Fibroblast of villous mesenchyme (primary cell): ENCODE measurements at regions not wholly inside any gene's neighbourhood (a gene's known extent, or its start where the extent isn't known, plus 50 kb on each side); places are given as distances from the start of the nearest gene placed in this dataset.
"Not testable (repeated sequence)": the region's sequence is repeated elsewhere in the genome, so short reads cannot be mapped to it uniquely, and the experiment has no call there.

Experiments used
- DNase-seq: peaks from one replicate; pipeline ENCODE4 v3.0.0-alpha.2; 2010; ENCODE audit warnings: low read depth
- H3K4me3 ChIP-seq: 2 replicates; pipeline ENCODE4 v1.5.1; 2011; ENCODE audit warnings: low read depth, mild to moderate bottlenecking, low read length
- TF ChIP-seq, protein P1 (sequence below): IDR thresholded peaks from 2 replicates; pipeline ENCODE4 v1.5.1; 2012; ENCODE audit warnings: low read depth, mild to moderate bottlenecking, low read length; ENCODE audit not compliant: insufficient read depth

GRCh38 chr20:4635781-4636180 is 50.5 kb upstream of the PRNP start:
- H3K4me3 ChIP-seq = no peak overlapping the region
- TF ChIP-seq, protein P1, sequence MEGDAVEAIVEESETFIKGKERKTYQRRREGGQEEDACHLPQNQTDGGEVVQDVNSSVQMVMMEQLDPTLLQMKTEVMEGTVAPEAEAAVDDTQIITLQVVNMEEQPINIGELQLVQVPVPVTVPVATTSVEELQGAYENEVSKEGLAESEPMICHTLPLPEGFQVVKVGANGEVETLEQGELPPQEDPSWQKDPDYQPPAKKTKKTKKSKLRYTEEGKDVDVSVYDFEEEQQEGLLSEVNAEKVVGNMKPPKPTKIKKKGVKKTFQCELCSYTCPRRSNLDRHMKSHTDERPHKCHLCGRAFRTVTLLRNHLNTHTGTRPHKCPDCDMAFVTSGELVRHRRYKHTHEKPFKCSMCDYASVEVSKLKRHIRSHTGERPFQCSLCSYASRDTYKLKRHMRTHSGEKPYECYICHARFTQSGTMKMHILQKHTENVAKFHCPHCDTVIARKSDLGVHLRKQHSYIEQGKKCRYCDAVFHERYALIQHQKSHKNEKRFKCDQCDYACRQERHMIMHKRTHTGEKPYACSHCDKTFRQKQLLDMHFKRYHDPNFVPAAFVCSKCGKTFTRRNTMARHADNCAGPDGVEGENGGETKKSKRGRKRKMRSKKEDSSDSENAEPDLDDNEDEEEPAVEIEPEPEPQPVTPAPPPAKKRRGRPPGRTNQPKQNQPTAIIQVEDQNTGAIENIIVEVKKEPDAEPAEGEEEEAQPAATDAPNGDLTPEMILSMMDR = no peak
- no peak for DNase-seq

- TF ChIP-seq, protein P1 = no peak
- H3K4me3 ChIP-seq = no peak overlapping the region
- no peak for DNase-seq
Observed at GRCh38 chr20:4635342-4635741, 50.9 kb upstream of the PRNP start.

- DNase-seq = peak; percentile 94
- H3K4me3 ChIP-seq = no peak overlapping the region
- TF ChIP-seq, protein P1 = no peak
Observed at GRCh38 chr20:4633780-4634179, 52.5 kb upstream of the PRNP start.

GRCh38 chr20:4633379-4633778 is 52.9 kb upstream of the PRNP start:
- TF ChIP-seq, protein P1 = no peak
- H3K4me3 ChIP-seq = no peak overlapping the region
- DNase-seq = no peak

DNA sequence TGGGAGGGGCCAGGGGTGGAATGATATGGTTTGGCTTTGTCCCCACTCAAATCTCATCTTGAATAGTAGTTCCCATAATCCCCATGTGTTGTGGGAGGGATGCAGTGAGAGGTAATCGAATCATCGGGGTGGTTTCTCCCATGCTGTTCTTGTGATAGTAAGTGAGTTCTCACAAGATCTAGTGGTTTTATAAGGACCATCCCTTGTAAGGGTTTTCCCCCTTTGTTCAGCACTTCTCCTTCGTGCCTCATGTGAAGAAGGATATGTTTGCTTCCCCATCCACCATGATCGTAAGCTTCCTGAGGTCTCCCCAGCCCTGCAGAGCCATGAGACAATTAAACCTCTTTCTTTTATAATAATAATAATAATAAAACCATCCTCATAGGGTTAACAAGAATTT is 53.4 kb upstream of the PRNP start:
- TF ChIP-seq, protein P1 = no peak
- no peak overlapping the region for H3K4me3 ChIP-seq
- DNase-seq = no peak

- TF ChIP-seq, protein P1 = no peak
- no peak overlapping the region for H3K4me3 ChIP-seq
- no peak for DNase-seq
Observed at GRCh38 chr20:4626228-4626627, 60.0 kb upstream of the PRNP start.

GRCh38 chr20:4625687-4626086 is 60.6 kb upstream of the PRNP start:
- TF ChIP-seq, protein P1 = no peak
- no peak overlapping the region for H3K4me3 ChIP-seq
- DNase-seq = no peak

DNA sequence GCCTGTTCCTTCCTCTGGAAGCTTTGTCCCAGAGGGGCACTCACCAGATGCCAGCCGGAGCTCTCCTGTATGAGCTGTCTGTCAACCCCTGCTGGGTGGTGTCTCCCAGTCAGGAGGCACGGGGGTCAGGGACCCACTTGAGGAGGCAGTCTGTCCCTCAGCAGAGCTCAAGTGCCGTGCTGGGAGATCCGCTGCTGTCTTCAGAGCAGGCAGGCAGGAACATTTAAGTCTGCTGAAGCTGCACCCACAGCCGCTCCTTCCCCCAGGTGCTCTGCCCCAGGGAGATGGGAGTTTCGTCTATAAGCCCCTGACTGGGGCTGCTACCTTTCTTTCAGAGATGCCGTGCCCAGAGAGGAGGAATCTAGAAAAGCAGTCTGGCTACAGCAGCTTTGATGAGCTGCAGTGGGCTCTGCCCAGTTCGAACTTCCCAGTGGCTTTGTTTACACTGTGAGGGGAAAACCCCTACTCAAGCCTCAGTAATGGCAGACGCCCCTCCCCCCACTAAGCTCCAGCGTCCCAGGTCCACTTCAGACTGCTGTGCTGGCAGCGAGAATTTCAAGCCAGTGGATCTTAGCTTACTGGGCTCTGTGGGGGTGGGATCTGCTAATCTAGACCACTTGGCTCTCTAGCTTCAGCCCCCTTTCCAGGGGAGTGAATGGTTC is 61.5 kb upstream of the PRNP start:
- DNase-seq, H3K4me3 ChIP-seq: not testable (repeated sequence)

GRCh38 chr20:4619144-4619543 is 67.1 kb upstream of the PRNP start:
- DNase-seq, H3K4me3 ChIP-seq: not testable (repeated sequence)
